DND-41 (cell line): ENCODE measurements at regions not wholly inside any gene's neighbourhood (a gene's known extent, or its start where the extent isn't known, plus 50 kb on each side); places are given as distances from the start of the nearest gene placed in this dataset.

Experiments used
- ATAC-seq: fragments of 200-7000 bp; cut with Tn5 transposase; 3 replicates; pipeline ENCODE4 v1.9.1; 2021; ENCODE audit warnings: low read depth; ENCODE audit not compliant: insufficient read depth
- DNase-seq: peaks from one replicate; pipeline ENCODE4 v3.0.0-alpha.2; 2020
- H2AFZ ChIP-seq: 2 replicates; pipeline ENCODE4 v1.6.0; 2012; ENCODE audit warnings: low read depth, low read length
- H3K27ac ChIP-seq: 2 replicates; pipeline ENCODE4 v1.5.1; 2012; ENCODE audit warnings: low read length, inconsistent platforms
- H3K27me3 ChIP-seq: fragments of 200-600 bp; sonication (generic); 2 replicates; pipeline ENCODE4 v1.6.0; 2012; ENCODE audit warnings: low read length, mild to moderate bottlenecking, inconsistent platforms; ENCODE audit not compliant: insufficient read depth, poor library complexity
- H3K36me3 ChIP-seq: 2 replicates; pipeline ENCODE4 v1.5.1; 2012; ENCODE audit warnings: low read length, inconsistent platforms; ENCODE audit not compliant: insufficient read depth
- H3K4me1 ChIP-seq: 2 replicates; pipeline ENCODE4 v1.5.1; 2012; ENCODE audit warnings: mild to moderate bottlenecking, low read length; ENCODE audit not compliant: insufficient read depth
- H3K4me2 ChIP-seq: 2 replicates; pipeline ENCODE4 v1.6.0; 2012; ENCODE audit warnings: mild to moderate bottlenecking, moderate library complexity, low read length, inconsistent platforms; ENCODE audit not compliant: insufficient read depth
- H3K4me3 ChIP-seq, 2 experiments: fragments of 200-600 bp in 1 of 2; shearing (Covaris generic) in 1 of 2; 2 replicates each; pipeline ENCODE4 v1.5.1; 2012 to 2016; ENCODE audit warnings: inconsistent platforms in 2 of 2, low read length in 2 of 2, mild to moderate bottlenecking in 2 of 2, low read depth in 1 of 2, moderate library complexity in 1 of 2
- H3K79me2 ChIP-seq: 2 replicates; pipeline ENCODE4 v1.6.0; 2012; ENCODE audit warnings: low read length, inconsistent platforms; ENCODE audit not compliant: insufficient read depth
- H3K9ac ChIP-seq: 2 replicates; pipeline ENCODE4 v1.6.0; 2012; ENCODE audit warnings: low read depth, mild to moderate bottlenecking, inconsistent platforms, low read length, moderate library complexity
- H3K9me3 ChIP-seq: 2 replicates; pipeline ENCODE4 v1.5.1; 2012; ENCODE audit warnings: low read length, moderate library complexity, mild to moderate bottlenecking, inconsistent platforms; ENCODE audit not compliant: insufficient read depth, severe bottlenecking
- H4K20me1 ChIP-seq: 2 replicates; pipeline ENCODE4 v1.6.0; 2012; ENCODE audit warnings: low read length; ENCODE audit not compliant: insufficient read depth
- CTCF ChIP-seq: IDR thresholded peaks from 2 replicates; pipeline ENCODE4 v1.5.1; 2012; ENCODE audit warnings: borderline replicate concordance, low read length, moderate library complexity, mild to moderate bottlenecking; ENCODE audit not compliant: poor library complexity, severe bottlenecking; ENCODE audit errors: extremely low read depth
- EZH2 ChIP-seq: IDR thresholded peaks from 3 replicates; pipeline ENCODE4 v1.6.1; 2012; ENCODE audit warnings: borderline replicate concordance, low read depth, mild to moderate bottlenecking, moderate library complexity, low read length, inconsistent platforms; ENCODE audit not compliant: severe bottlenecking

DNA sequence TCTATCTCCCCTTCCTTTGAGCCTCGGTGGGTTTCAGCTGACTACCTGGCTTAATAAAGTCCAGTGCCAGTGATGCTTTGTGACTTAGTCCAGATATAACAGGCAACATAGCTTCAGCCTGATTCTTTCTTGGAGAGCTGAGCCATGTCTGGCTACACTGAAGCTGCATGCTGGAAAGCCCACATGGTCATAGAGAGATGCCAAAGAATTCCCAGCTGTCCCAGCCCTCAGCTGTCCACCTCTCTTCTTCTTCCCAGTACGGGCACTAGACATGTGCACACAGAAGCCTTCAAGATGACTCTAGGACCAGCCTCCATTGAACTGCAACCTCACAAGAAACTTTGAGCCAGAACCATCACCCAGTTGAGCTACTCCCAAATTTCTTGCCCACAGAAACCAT is 154.1 kb upstream of the MYLIP start:
- Histone ChIP-seq H3K9me3 (peaks cover 3% of the 10 kb centered on the region), H3K4me1 (no peaks in the 10 kb centered on the region), H3K4me3 (no peak overlapping the region), H3K9ac (no peak overlapping the region), H3K4me2 (no peak overlapping the region), H3K27me3 (no peaks in the 10 kb centered on the region), H3K27ac (no peak overlapping the region), H3K36me3 (no peaks in the 10 kb centered on the region), H2AFZ (no peak overlapping the region), H4K20me1 (no peaks in the 10 kb centered on the region), H3K79me2 (no peaks in the 10 kb centered on the region)
- ATAC-seq (no peak), DNase-seq (no peak)
- TF ChIP-seq EZH2, result no peak

DNA sequence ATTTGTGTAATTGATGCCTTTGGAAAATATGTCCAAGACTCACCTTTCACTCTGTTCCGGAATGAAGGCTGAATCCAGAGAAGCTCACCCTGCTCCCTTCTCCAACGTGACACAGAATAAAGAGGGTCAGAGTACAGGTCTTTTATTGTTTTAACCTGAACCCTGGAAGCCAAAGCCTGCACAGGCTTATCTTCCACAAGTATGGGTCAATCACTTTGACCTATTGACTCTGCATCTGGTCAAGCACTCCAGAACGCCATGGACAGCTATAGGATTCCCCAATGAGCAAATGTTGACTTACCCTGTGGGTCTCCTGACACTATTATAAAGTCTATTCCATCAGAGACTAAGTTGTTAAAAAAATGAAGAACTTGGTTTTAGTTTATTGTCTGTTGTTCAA is 158.4 kb upstream of the MYLIP start:
- Histone ChIP-seq H3K4me2 (no peak overlapping the region), H3K27ac (no peak overlapping the region), H3K4me1 (no peaks in the 10 kb centered on the region), H3K9ac (no peak overlapping the region), H3K4me3 (no peak overlapping the region), H4K20me1 (no peaks in the 10 kb centered on the region), H3K9me3 (peaks cover 3% of the 10 kb centered on the region), H2AFZ (no peak overlapping the region), H3K27me3 (no peaks in the 10 kb centered on the region), H3K79me2 (no peaks in the 10 kb centered on the region), H3K36me3 (no peaks in the 10 kb centered on the region)
- ATAC-seq (no peak), DNase-seq (no peak)
- TF ChIP-seq EZH2, result no peak
- TF ChIP-seq CTCF, result no peak

GRCh38 chr6:15969236-15969778 is 159.6 kb upstream of the MYLIP start:
- Histone ChIP-seq H3K27me3 (no peaks in the 10 kb centered on the region), H3K4me2 (no peak overlapping the region), H3K79me2 (no peaks in the 10 kb centered on the region), H2AFZ (no peak overlapping the region), H3K9ac (no peak overlapping the region), H3K9me3 (peaks cover 3% of the 10 kb centered on the region), H4K20me1 (no peaks in the 10 kb centered on the region), H3K36me3 (no peaks in the 10 kb centered on the region), H3K27ac (no peak overlapping the region), H3K4me3 (no peak overlapping the region), H3K4me1 (no peaks in the 10 kb centered on the region)
- DNase-seq, result no peak
- ATAC-seq, result no peak
- no peak for TF ChIP-seq EZH2
- TF ChIP-seq CTCF, result no peak

- Histone ChIP-seq H3K79me2 (no peaks in the 10 kb centered on the region), H4K20me1 (no peaks in the 10 kb centered on the region), H3K9me3 (no peaks in the 10 kb centered on the region), H3K4me2 (no peak overlapping the region), H3K4me1 (no peaks in the 10 kb centered on the region), H3K36me3 (no peaks in the 10 kb centered on the region), H3K27me3 (no peaks in the 10 kb centered on the region), H3K4me3 (no peak overlapping the region), H3K9ac (no peak overlapping the region), H3K27ac (no peak overlapping the region), H2AFZ (no peak overlapping the region)
- TF ChIP-seq CTCF (no peak), EZH2 (no peak)
- ATAC-seq (no peak), DNase-seq (no peak)
Observed at GRCh38 chr6:15968519-15968918, 160.4 kb upstream of the MYLIP start.
